Cardiac muscle cell (in vitro differentiated cells and primary cell): ENCODE measurements at regions not wholly inside any gene's neighbourhood (a gene's known extent, or its start where the extent isn't known, plus 50 kb on each side); places are given as distances from the start of the nearest gene placed in this dataset.
A peak's percentile ranks its signal among the peaks of the same experiment; 100 is the strongest.

Source experiments
- DNase-seq, 2 donors: peaks; one replicate each; pipeline versions ENCODE4 v3.0.0 to v3.0.0-alpha.2; 2010 to 2017; ENCODE audit warnings: low read depth in 1 of 2, low spot score in 1 of 2
- H3K27ac ChIP-seq: fragments of 200-600 bp; sonication (generic); 2 replicates; pipeline ENCODE4 v1.5.1; 2016
- H3K27me3 ChIP-seq: fragments of 200-600 bp; sonication (generic); 2 replicates; pipeline ENCODE4 v1.6.0; 2016; ENCODE audit warnings: control low read depth
- H3K36me3 ChIP-seq: fragments of 200-600 bp; sonication (generic); 2 replicates; pipeline ENCODE4 v1.5.1; 2016; ENCODE audit warnings: control low read depth
- H3K4me1 ChIP-seq: fragments of 200-600 bp; sonication (generic); 2 replicates; pipeline ENCODE4 v1.8.1; 2017; ENCODE audit warnings: low read depth, mild to moderate bottlenecking, mixed run types
- H3K4me3 ChIP-seq: fragments of 200-600 bp; sonication (generic); 2 replicates; pipeline ENCODE4 v1.5.1; 2016; ENCODE audit warnings: mild to moderate bottlenecking
- H3K9me3 ChIP-seq: fragments of 200-600 bp; sonication (generic); 2 replicates; pipeline ENCODE4 v1.5.1; 2017; ENCODE audit warnings: low read depth, mild to moderate bottlenecking, control low read depth
- TF ChIP-seq, protein P1 (sequence below): IDR thresholded peaks from 2 replicates; pipeline ENCODE4 v1.5.1; 2012; ENCODE audit warnings: low read depth, mild to moderate bottlenecking, low read length

DNA sequence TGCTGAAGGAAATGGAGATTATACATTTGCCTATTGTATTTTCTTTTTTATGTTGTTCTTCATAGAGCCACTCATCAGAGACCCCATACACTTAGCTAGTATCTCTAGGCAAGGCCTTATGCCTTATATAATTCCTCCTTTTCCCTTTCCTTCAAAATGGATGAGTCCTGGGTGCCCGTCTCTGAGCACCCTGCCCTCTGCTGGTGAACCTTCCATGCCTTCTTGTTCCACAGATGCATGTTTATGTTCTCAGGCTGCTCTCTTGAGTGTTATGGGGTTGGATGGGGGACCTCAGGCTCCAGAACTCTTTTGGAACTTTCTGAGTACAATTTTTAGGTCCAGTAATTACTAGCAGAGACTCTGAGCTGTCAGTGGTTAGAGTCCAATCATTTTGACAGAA lies 368.6 kb upstream of the SPRED2 start:
- no peaks in the 10 kb centered on the region for H3K9me3 ChIP-seq
- no peak overlapping the region for H3K4me3 ChIP-seq
- H3K27ac ChIP-seq: no peak overlapping the region
- no peaks in the 10 kb centered on the region for H3K36me3 ChIP-seq
- no peaks in the 10 kb centered on the region for H3K4me1 ChIP-seq
- DNase-seq: peak in 1 of 2 donors; percentile 25
- H3K27me3 ChIP-seq: no peaks in the 10 kb centered on the region
- TF ChIP-seq, protein P1, sequence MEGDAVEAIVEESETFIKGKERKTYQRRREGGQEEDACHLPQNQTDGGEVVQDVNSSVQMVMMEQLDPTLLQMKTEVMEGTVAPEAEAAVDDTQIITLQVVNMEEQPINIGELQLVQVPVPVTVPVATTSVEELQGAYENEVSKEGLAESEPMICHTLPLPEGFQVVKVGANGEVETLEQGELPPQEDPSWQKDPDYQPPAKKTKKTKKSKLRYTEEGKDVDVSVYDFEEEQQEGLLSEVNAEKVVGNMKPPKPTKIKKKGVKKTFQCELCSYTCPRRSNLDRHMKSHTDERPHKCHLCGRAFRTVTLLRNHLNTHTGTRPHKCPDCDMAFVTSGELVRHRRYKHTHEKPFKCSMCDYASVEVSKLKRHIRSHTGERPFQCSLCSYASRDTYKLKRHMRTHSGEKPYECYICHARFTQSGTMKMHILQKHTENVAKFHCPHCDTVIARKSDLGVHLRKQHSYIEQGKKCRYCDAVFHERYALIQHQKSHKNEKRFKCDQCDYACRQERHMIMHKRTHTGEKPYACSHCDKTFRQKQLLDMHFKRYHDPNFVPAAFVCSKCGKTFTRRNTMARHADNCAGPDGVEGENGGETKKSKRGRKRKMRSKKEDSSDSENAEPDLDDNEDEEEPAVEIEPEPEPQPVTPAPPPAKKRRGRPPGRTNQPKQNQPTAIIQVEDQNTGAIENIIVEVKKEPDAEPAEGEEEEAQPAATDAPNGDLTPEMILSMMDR: peak; percentile 34

- no peaks in the 10 kb centered on the region for H3K27me3 ChIP-seq
- H3K4me3 ChIP-seq: no peak overlapping the region
- no peaks in the 10 kb centered on the region for H3K36me3 ChIP-seq
- TF ChIP-seq, protein P1: no peak
- no peaks in the 10 kb centered on the region for H3K9me3 ChIP-seq
- H3K27ac ChIP-seq: no peak overlapping the region
- no peaks in the 10 kb centered on the region for H3K4me1 ChIP-seq
- DNase-seq: no peak
These were observed 366.9 kb upstream of the SPRED2 start for GRCh38 chr2:65799141-65799854.

- no peak overlapping the region for H3K4me3 ChIP-seq
- no peak overlapping the region for H3K27ac ChIP-seq
- H3K27me3 ChIP-seq: no peaks in the 10 kb centered on the region
- TF ChIP-seq, protein P1: no peak
- H3K9me3 ChIP-seq: no peaks in the 10 kb centered on the region
- H3K36me3 ChIP-seq: no peaks in the 10 kb centered on the region
- H3K4me1 ChIP-seq: no peaks in the 10 kb centered on the region
- DNase-seq: no peak
These were observed 366.2 kb upstream of the SPRED2 start for GRCh38 chr2:65798641-65799040.

- DNase-seq: no peak
- H3K4me1 ChIP-seq: no peaks in the 10 kb centered on the region
- H3K4me3 ChIP-seq: no peak overlapping the region
- no peak overlapping the region for H3K27ac ChIP-seq
- H3K9me3 ChIP-seq: no peaks in the 10 kb centered on the region
- TF ChIP-seq, protein P1: no peak
- H3K36me3 ChIP-seq: no peaks in the 10 kb centered on the region
- no peaks in the 10 kb centered on the region for H3K27me3 ChIP-seq
These were observed 362.6 kb upstream of the SPRED2 start for GRCh38 chr2:65794994-65795393.

- Histone ChIP-seq H3K9me3 (no peaks in the 10 kb centered on the region), H3K36me3 (no peaks in the 10 kb centered on the region), H3K27me3 (no peaks in the 10 kb centered on the region), H3K4me3 (no peak overlapping the region), H3K4me1 (no peaks in the 10 kb centered on the region), H3K27ac (no peak overlapping the region)
- TF ChIP-seq, protein P1: no peak
- DNase-seq: no peak
These were observed 359.1 kb upstream of the SPRED2 start for GRCh38 chr2:65791404-65791975.
